Embryonic facial prominence (tissue), 1 donor: ENCODE measurements at regions not wholly inside any gene's neighbourhood (a gene's known extent, or its start where the extent isn't known, plus 50 kb on each side); places are given as distances from the start of the nearest gene placed in this dataset.

Experiments used
- DNase-seq: peaks from one replicate; pipeline ENCODE4 v3.0.0-alpha.2; 2016; ENCODE audit errors: extremely low spot score

GRCh38 chr15:94100863-94101262 is 130.5 kb upstream of the MCTP2 start:
- DNase-seq, result no peak

- no peak for DNase-seq
Observed at GRCh38 chr15:94099574-94099960, 131.8 kb upstream of the MCTP2 start.

GRCh38 chr15:94098921-94099573 is 132.3 kb upstream of the MCTP2 start:
- DNase-seq, result no peak

GRCh38 chr15:94097552-94097951 is 133.8 kb upstream of the MCTP2 start:
- no peak for DNase-seq

GRCh38 chr15:94094310-94094709 is 137.1 kb upstream of the MCTP2 start:
- no peak for DNase-seq

GRCh38 chr15:94086341-94086740 is 145.0 kb upstream of the MCTP2 start:
- no peak for DNase-seq

- no peak for DNase-seq
Observed at GRCh38 chr15:94083467-94084052, 147.8 kb upstream of the MCTP2 start.

- no peak for DNase-seq
Observed at GRCh38 chr15:94081829-94082228, 149.5 kb upstream of the MCTP2 start.

- no peak for DNase-seq
Observed at GRCh38 chr15:94080989-94081605, 150.3 kb upstream of the MCTP2 start.

- no peak for DNase-seq
Observed at GRCh38 chr15:94080416-94080815, 150.9 kb upstream of the MCTP2 start.

GRCh38 chr15:94079968-94080367 is 151.4 kb upstream of the MCTP2 start:
- DNase-seq, result no peak

- no peak for DNase-seq
Observed at GRCh38 chr15:94079459-94079858, 151.9 kb upstream of the MCTP2 start.

- no peak for DNase-seq
Observed at GRCh38 chr15:94077938-94078337, 153.4 kb upstream of the MCTP2 start.

GRCh38 chr15:94075349-94075748 is 156.0 kb upstream of the MCTP2 start:
- peak; percentile 29 for DNase-seq

- DNase-seq, result no peak
Observed at GRCh38 chr15:94070356-94071295, 160.7 kb upstream of the MCTP2 start.

GRCh38 chr15:94069844-94070243 is 161.5 kb upstream of the MCTP2 start:
- no peak for DNase-seq

- no peak for DNase-seq
Observed at GRCh38 chr15:94066811-94067210, 164.6 kb upstream of the MCTP2 start.

- DNase-seq, result no peak
Observed at GRCh38 chr15:94066046-94066445, 165.3 kb upstream of the MCTP2 start.

- no peak for DNase-seq
Observed at GRCh38 chr15:94064676-94065313, 166.6 kb upstream of the MCTP2 start.

- DNase-seq, result no peak
Observed at GRCh38 chr15:94061041-94061440, 170.3 kb upstream of the MCTP2 start.

GRCh38 chr15:94059013-94059587 is 172.3 kb upstream of the MCTP2 start:
- no peak for DNase-seq
